IMR-90 (cell line): ENCODE measurements at regions not wholly inside any gene's neighbourhood (a gene's known extent, or its start where the extent isn't known, plus 50 kb on each side); places are given as distances from the start of the nearest gene placed in this dataset.

Source experiments
- CTCF ChIP-seq: conservative IDR thresholded peaks from 2 replicates; pipeline ENCODE4 v1.5.1; 2012; ENCODE audit warnings: mild to moderate bottlenecking, low read depth, low read length, improper control_type of control experiment
- ELK1 ChIP-seq: fragments of 150-350 bp; IDR thresholded peaks from 2 replicates; pipeline ENCODE4 v1.6.1; 2016; ENCODE audit warnings: low read depth, mild to moderate bottlenecking, low read length, moderate library complexity, borderline replicate concordance
- MXI1 ChIP-seq: IDR thresholded peaks from 2 replicates; pipeline ENCODE4 v1.6.1; 2012; ENCODE audit warnings: low read depth, mild to moderate bottlenecking, low read length, moderate library complexity, borderline replicate concordance
- SMC3 ChIP-seq: fragments of 150-350 bp; IDR thresholded peaks from 2 replicates; pipeline ENCODE4 v1.6.1; 2016; ENCODE audit warnings: low read depth, mild to moderate bottlenecking, antibody characterized with exemption, low read length, moderate library complexity

- TF ChIP-seq SMC3 (no peak), CTCF (no peak), MXI1 (no peak), ELK1 (no peak)
Observed at GRCh38 chr20:55540013-55540412, 465.3 kb downstream of the CBLN4 start.
